Small intestine (tissue), 7 donors: ENCODE measurements at regions not wholly inside any gene's neighbourhood (a gene's known extent, or its start where the extent isn't known, plus 50 kb on each side); places are given as distances from the start of the nearest gene placed in this dataset.

Experiments used
- DNase-seq, 2 donors: peaks; one replicate each; pipeline versions ENCODE4 v3.0.0 to v3.0.0-alpha.2; 2013
- FAIRE-seq: peaks from 2 replicates; lab custom pipeline; 2012; peaks lifted over from hg19 to GRCh38; lab: Jason Lieb, UNC
- H3K27ac ChIP-seq, 3 donors: one replicate each; pipeline ENCODE4 v1.5.1; 2013; ENCODE audit warnings: low read length in 2 of 3, mild to moderate bottlenecking in 2 of 3, control low read depth in 1 of 3, inconsistent platforms in 1 of 3, low read depth in 1 of 3, moderate library complexity in 1 of 3
- H3K27me3 ChIP-seq, 3 donors: one replicate each; pipeline ENCODE4 v1.6.1; 2013; ENCODE audit warnings: low read length in 3 of 3, inconsistent platforms in 1 of 3; ENCODE audit not compliant: control insufficient read depth in 3 of 3, insufficient read depth in 3 of 3
- H3K36me3 ChIP-seq, 3 donors: one replicate each; pipeline ENCODE4 v1.6.1; 2013; ENCODE audit warnings: low read length in 3 of 3, inconsistent platforms in 1 of 3, low read depth in 1 of 3, mild to moderate bottlenecking in 1 of 3, moderate library complexity in 1 of 3; ENCODE audit not compliant: control insufficient read depth in 3 of 3, insufficient read depth in 2 of 3
- H3K4me1 ChIP-seq, 3 donors: one replicate each; pipeline ENCODE4 v1.6.1; 2013; ENCODE audit warnings: low read length in 2 of 3, inconsistent platforms in 1 of 3, low read depth in 1 of 3, mild to moderate bottlenecking in 1 of 3, moderate library complexity in 1 of 3; ENCODE audit not compliant: control insufficient read depth in 3 of 3, insufficient read depth in 2 of 3
- H3K4me3 ChIP-seq, 3 donors: one replicate each; pipeline ENCODE4 v1.5.1; 2013; ENCODE audit warnings: low read length in 3 of 3, control low read depth in 1 of 3, inconsistent platforms in 1 of 3, low read depth in 1 of 3, mild to moderate bottlenecking in 1 of 3, moderate library complexity in 1 of 3
- H3K9me3 ChIP-seq, 2 donors: one replicate each; pipeline ENCODE4 v1.6.1; 2013; ENCODE audit warnings: low read depth in 1 of 2, low read length in 1 of 2; ENCODE audit not compliant: control insufficient read depth in 2 of 2, insufficient read depth in 1 of 2
- WGBS, 3 donors: extraction: QIAGEN DNeasy Blood & Tissue Kit; methylation state at CpG; one replicate each; pipeline ENCODE4 v1.1.7; 2013; 5-methylcytosine and 5-hydroxymethylcytosine counted together
- donor health status: healthy with polysubstance abuse.
- donor health status: control.
- donor health status: control.
- donor health status: Bipolar disorder and iron deficiency.
- donor health status: healthy.

DNA sequence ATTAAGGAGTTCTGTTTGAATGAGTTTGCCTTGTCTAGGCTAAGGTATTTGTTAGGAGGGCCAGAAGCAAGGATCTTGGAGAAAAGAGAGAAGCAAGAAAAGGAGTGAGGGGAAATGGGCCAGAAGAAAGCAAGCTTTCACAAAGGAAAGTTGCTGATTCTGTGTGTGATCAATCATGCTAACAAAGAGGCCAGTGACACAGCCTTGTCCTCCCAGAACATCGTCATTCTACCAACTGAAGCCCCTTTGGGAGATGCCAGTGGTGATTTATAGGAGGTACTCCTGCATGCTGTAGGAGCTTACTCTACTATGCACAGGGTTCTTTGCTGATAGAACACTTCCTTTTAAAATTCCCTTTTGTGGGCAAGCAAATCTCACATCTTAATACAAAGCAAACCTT, 449.2 kb upstream of the SPRED2 start:
- no peaks in the 10 kb centered on the region for H3K36me3 ChIP-seq
- DNase-seq (no peak), FAIRE-seq (no peak)
- H3K27me3 ChIP-seq = no peaks in the 10 kb centered on the region
- no peaks in the 10 kb centered on the region for H3K4me1 ChIP-seq
- no peaks in the 10 kb centered on the region for H3K9me3 ChIP-seq
- no peak overlapping the region for H3K27ac ChIP-seq
- no peak overlapping the region for H3K4me3 ChIP-seq
- 22 to 43% (median 42%) methylated on average over 1 of the region's 1 CpG for WGBS, 3 donors

DNA sequence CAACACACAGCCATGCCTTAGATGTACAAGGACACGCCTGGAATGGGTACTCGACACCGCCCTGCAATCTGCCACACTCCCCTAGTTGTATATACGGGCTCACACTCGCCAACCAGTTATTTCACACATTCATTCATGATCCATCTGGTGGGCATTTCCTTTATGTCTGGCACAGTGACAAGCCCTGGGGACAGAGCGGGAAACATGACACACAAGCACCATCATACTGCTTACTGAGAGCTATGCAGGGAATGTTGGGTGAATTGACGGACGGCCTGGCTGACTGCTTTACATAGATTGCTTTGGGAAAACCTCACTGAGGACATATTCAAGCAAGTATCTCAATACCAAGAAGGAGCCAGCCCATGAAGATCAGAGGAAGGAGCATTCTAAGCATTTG, 448.0 kb upstream of the SPRED2 start:
- DNase-seq (no peak), FAIRE-seq (no peak)
- H3K9me3 ChIP-seq = no peaks in the 10 kb centered on the region
- no peaks in the 10 kb centered on the region for H3K36me3 ChIP-seq
- H3K27me3 ChIP-seq = no peaks in the 10 kb centered on the region
- 85 to 86% (median 85%) methylated on average over 8 of the region's 8 CpGs for WGBS, 3 donors
- no peaks in the 10 kb centered on the region for H3K4me1 ChIP-seq
- no peak overlapping the region for H3K27ac ChIP-seq
- no peak overlapping the region for H3K4me3 ChIP-seq

DNA sequence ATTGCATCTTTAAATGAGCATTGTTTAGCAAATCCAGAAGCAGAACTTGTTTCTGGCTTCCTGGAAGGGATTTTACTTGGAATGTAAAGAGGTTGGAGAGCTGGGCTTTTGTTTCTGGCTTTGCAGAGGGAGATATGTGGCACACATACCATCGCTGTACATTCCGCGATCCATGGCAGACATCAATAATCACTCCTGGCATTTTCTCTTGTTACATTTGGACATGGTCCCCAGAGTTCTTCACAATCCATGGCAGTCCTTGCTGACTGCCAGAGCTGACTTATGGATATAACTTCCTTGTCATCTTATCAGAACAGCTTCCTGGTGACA, 445.6 kb upstream of the SPRED2 start:
- Histone ChIP-seq H3K4me1 (no peaks in the 10 kb centered on the region), H3K9me3 (no peaks in the 10 kb centered on the region), H3K27ac (no peak overlapping the region), H3K4me3 (no peak overlapping the region), H3K27me3 (no peaks in the 10 kb centered on the region), H3K36me3 (no peaks in the 10 kb centered on the region)
- FAIRE-seq (no peak), DNase-seq (no peak)
- 60 to 99% (median 72%) methylated on average over 3 of the region's 3 CpGs for WGBS, 3 donors

- no peaks in the 10 kb centered on the region for H3K4me1 ChIP-seq
- no peaks in the 10 kb centered on the region for H3K27me3 ChIP-seq
- H3K36me3 ChIP-seq = no peaks in the 10 kb centered on the region
- no peak overlapping the region for H3K4me3 ChIP-seq
- H3K27ac ChIP-seq = no peak overlapping the region
- DNase-seq (no peak), FAIRE-seq (no peak)
- 66 to 77% (median 70%) methylated on average over 7 of the region's 7 CpGs for WGBS, 3 donors
- H3K9me3 ChIP-seq = no peaks in the 10 kb centered on the region
These were observed 445.1 kb upstream of the SPRED2 start for GRCh38 chr2:65877331-65878010.

- no peaks in the 10 kb centered on the region for H3K27me3 ChIP-seq
- FAIRE-seq = no peak
- H3K27ac ChIP-seq = no peak overlapping the region
- WGBS, 3 donors = 51 to 76% (median 56%) methylated on average over 2 of the region's 2 CpGs
- no peaks in the 10 kb centered on the region for H3K9me3 ChIP-seq
- H3K4me3 ChIP-seq = no peak overlapping the region
- no peak for DNase-seq
- no peaks in the 10 kb centered on the region for H3K4me1 ChIP-seq
- no peaks in the 10 kb centered on the region for H3K36me3 ChIP-seq
These were observed 443.7 kb upstream of the SPRED2 start for GRCh38 chr2:65876114-65876513.

DNA sequence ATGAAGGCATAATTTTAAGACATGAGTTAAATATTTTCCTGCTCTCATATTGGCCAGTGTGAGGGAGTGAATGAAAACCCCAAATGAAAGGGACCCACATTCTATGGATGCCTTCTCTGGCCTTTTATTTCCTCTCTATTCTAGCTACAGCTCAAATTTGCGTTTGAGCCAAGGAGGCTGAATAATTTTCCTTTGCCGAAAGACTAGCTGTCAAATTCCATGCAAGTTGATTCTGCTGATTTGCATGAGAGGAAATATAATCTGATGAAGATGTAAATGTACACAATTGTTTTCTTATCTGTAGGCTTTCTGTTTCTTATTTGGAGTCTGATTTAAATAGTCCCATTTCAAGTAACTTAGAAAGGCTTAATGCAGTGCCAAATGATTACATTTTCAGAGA, 438.4 kb upstream of the SPRED2 start:
- no peak for DNase-seq
- no peak for FAIRE-seq

GRCh38 chr2:65869296-65869695, 436.9 kb upstream of the SPRED2 start:
- Histone ChIP-seq H3K36me3 (no peaks in the 10 kb centered on the region), H3K27me3 (no peaks in the 10 kb centered on the region), H3K4me1 (no peaks in the 10 kb centered on the region), H3K4me3 (no peak overlapping the region), H3K9me3 (no peaks in the 10 kb centered on the region), H3K27ac (no peak overlapping the region)
- DNase-seq (no peak), FAIRE-seq (no peak)
- WGBS, 3 donors = 63 to 81% (median 80%) methylated on average over 5 of the region's 5 CpGs

More for the DNA sequence above, 438.4 kb upstream of the SPRED2 start:
- no peak overlapping the region for H3K4me3 ChIP-seq
- no peak overlapping the region for H3K27ac ChIP-seq
- no peaks in the 10 kb centered on the region for H3K9me3 ChIP-seq
- H3K36me3 ChIP-seq = no peaks in the 10 kb centered on the region
- WGBS, 3 donors = 79 to 82% (median 82%) methylated on average over 2 of the region's 2 CpGs
- H3K27me3 ChIP-seq = no peaks in the 10 kb centered on the region
- H3K4me1 ChIP-seq = no peaks in the 10 kb centered on the region

GRCh38 chr2:65868177-65868576, 435.8 kb upstream of the SPRED2 start:
- no peaks in the 10 kb centered on the region for H3K9me3 ChIP-seq
- DNase-seq (peak in 1 of 2 donors; percentile 39), FAIRE-seq (no peak)
- H3K4me3 ChIP-seq = no peak overlapping the region
- no peaks in the 10 kb centered on the region for H3K27me3 ChIP-seq
- no peaks in the 10 kb centered on the region for H3K36me3 ChIP-seq
- WGBS, 3 donors = 69 to 82% (median 73%) methylated on average over 5 of the region's 5 CpGs
- H3K27ac ChIP-seq = no peak overlapping the region
- no peaks in the 10 kb centered on the region for H3K4me1 ChIP-seq

- 64 to 86% (median 76%) methylated on average over 4 of the region's 4 CpGs for WGBS, 3 donors
- no peak for FAIRE-seq
These were observed 435.0 kb upstream of the SPRED2 start for GRCh38 chr2:65867446-65867845.

More at GRCh38 chr2:65867446-65867845, 435.0 kb upstream of the SPRED2 start:
- no peaks in the 10 kb centered on the region for H3K9me3 ChIP-seq
- H3K4me1 ChIP-seq = no peaks in the 10 kb centered on the region
- no peaks in the 10 kb centered on the region for H3K27me3 ChIP-seq
- H3K4me3 ChIP-seq = no peak overlapping the region
- no peak overlapping the region for H3K27ac ChIP-seq
- no peaks in the 10 kb centered on the region for H3K36me3 ChIP-seq
- DNase-seq = no peak
